Gastroesophageal sphincter (tissue), 4 donors: ENCODE measurements at regions not wholly inside any gene's neighbourhood (a gene's known extent, or its start where the extent isn't known, plus 50 kb on each side); places are given as distances from the start of the nearest gene placed in this dataset.

ENCODE experiments used
- ATAC-seq: fragments of 150-250 bp; one replicate; pipeline ENCODE4 v1.9.1; 2016; ENCODE audit warnings: mild to moderate bottlenecking, moderate library complexity
- H3K27ac ChIP-seq, 4 donors: fragments of 200-600 bp; sonication (generic) in 3 of 4; 1 replicate in 3 of 4; 2 replicates in 1 of 4; pipeline ENCODE4 v1.5.1; 2016 to 2019
- H3K27me3 ChIP-seq: fragments of 200-600 bp; sonication (generic); one replicate; pipeline ENCODE4 v1.5.1; 2019
- H3K36me3 ChIP-seq, 2 donors: fragments of 200-600 bp; sonication (generic); one replicate each; pipeline ENCODE4 v1.5.1; 2019; ENCODE audit warnings: control low read depth in 1 of 2
- H3K4me1 ChIP-seq, 3 donors: fragments of 200-600 bp; sonication (generic); 1 replicate in 2 of 3; 2 replicates in 1 of 3; pipeline ENCODE4 v1.5.1; 2016 to 2019; ENCODE audit warnings: control low read depth in 2 of 3
- H3K4me3 ChIP-seq, 2 donors: fragments of 200-600 bp; sonication (generic); one replicate each; pipeline ENCODE4 v1.5.1; 2019; ENCODE audit warnings: mild to moderate bottlenecking in 1 of 2, moderate library complexity in 1 of 2
- H3K9me3 ChIP-seq, 3 donors: fragments of 200-600 bp; sonication (generic); one replicate each; pipeline ENCODE4 v1.5.1; 2017 to 2019; ENCODE audit warnings: control low read depth in 2 of 3
- EP300 ChIP-seq: sonication (generic); formaldehyde crosslinking; IDR thresholded peaks from one replicate; pipeline ENCODE4 v1.6.1; 2017; ENCODE audit warnings: antibody characterized with exemption, mild to moderate bottlenecking
- POLR2A ChIP-seq, 2 donors: fragments of 450-650 bp; IDR thresholded peaks; one replicate each; pipeline ENCODE4 v1.6.1; 2017; ENCODE audit warnings: antibody characterized with exemption in 2 of 2, mild to moderate bottlenecking in 2 of 2, moderate library complexity in 1 of 2
- POLR2AphosphoS5 ChIP-seq: sonication (generic); formaldehyde crosslinking; IDR thresholded peaks from one replicate; pipeline ENCODE4 v1.6.1; 2017; ENCODE audit warnings: antibody characterized with exemption
- WGBS, 2 donors: methylation state at CpG; one replicate each; pipeline ENCODE4 v1.1.5; 2018; ENCODE audit warnings: low coverage in 1 of 2; 5-methylcytosine and 5-hydroxymethylcytosine counted together
- TF ChIP-seq, protein P1 (sequence below), 4 experiments: fragments of 200-600 bp in 2 of 4; fragments of 450-650 bp in 2 of 4; sonication (generic) in 1 of 4; IDR thresholded peaks; one replicate each; pipeline ENCODE4 v1.5.1; 2017 to 2019; ENCODE audit warnings: antibody characterized with exemption in 4 of 4, mild to moderate bottlenecking in 2 of 4, moderate library complexity in 2 of 4

DNA sequence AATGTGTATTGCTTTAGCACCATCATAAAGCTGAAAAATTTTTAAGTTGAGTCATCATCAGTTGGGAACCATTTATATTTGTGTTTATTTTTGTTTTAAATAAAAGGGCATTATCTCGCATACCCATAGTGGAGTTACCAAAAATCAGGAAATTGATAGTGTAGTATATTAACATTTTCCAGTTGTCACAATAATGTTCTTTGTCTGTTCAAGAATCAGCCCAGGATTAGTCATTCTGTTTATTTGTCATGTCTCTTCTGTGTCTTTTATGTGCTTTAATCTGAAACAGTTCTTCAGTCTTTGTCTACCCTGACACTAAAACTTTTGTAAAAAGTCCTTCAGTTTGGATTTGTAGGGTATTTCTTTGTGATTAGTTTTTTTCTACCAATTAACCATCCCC, 827.8 kb upstream of the ZWINT start:
- whole genome bisulfite sequencing, 2 donors: 43 to 88% methylated on average over 1 of the region's 1 CpG
- H3K36me3 ChIP-seq: no peaks in the 10 kb centered on the region
- H3K9me3 ChIP-seq: no peaks in the 10 kb centered on the region
- ATAC-seq: no peak
- TF ChIP-seq, protein P1, sequence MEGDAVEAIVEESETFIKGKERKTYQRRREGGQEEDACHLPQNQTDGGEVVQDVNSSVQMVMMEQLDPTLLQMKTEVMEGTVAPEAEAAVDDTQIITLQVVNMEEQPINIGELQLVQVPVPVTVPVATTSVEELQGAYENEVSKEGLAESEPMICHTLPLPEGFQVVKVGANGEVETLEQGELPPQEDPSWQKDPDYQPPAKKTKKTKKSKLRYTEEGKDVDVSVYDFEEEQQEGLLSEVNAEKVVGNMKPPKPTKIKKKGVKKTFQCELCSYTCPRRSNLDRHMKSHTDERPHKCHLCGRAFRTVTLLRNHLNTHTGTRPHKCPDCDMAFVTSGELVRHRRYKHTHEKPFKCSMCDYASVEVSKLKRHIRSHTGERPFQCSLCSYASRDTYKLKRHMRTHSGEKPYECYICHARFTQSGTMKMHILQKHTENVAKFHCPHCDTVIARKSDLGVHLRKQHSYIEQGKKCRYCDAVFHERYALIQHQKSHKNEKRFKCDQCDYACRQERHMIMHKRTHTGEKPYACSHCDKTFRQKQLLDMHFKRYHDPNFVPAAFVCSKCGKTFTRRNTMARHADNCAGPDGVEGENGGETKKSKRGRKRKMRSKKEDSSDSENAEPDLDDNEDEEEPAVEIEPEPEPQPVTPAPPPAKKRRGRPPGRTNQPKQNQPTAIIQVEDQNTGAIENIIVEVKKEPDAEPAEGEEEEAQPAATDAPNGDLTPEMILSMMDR (IDR thresholded peaks at IDR 0.05): no peak
- no peak for TF ChIP-seq EP300
- TF ChIP-seq POLR2AphosphoS5: no peak
- TF ChIP-seq POLR2A (IDR thresholded peaks at IDR 0.05): no peak
- H3K4me1 ChIP-seq: no peaks in the 10 kb centered on the region
- H3K27me3 ChIP-seq: no peaks in the 10 kb centered on the region
- no peak overlapping the region for H3K27ac ChIP-seq
- no peak overlapping the region for H3K4me3 ChIP-seq

DNA sequence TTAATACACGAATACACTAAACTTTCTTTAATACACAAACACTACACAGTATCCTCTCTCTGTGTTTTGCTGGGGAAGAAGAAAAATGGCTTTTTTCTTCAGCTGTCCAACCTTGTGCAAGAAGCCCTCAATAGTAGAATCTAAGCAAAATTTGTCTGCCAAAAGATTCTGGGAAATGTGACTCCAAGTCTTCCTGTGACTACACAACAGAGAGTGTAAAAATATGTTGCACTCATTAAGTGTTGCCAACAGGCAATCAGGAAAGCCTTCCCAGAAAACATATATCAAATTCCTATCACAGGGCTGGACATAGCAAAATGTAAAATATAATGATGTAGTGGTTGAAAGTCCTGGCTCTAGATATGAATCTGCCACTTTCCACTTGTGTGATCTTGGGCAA, 825.1 kb upstream of the ZWINT start:
- TF ChIP-seq POLR2A (IDR thresholded peaks at IDR 0.05): no peak
- no peak for TF ChIP-seq POLR2AphosphoS5
- TF ChIP-seq, protein P1 (IDR thresholded peaks at IDR 0.05): no peak
- TF ChIP-seq EP300: no peak
- Histone ChIP-seq H3K4me1 (no peaks in the 10 kb centered on the region), H3K36me3 (no peaks in the 10 kb centered on the region), H3K9me3 (no peaks in the 10 kb centered on the region), H3K27me3 (no peaks in the 10 kb centered on the region), H3K27ac (no peak overlapping the region), H3K4me3 (no peak overlapping the region)
- 31 to 40% methylated on average over 1 of the region's 1 CpG for WGBS, 2 donors
- ATAC-seq: no peak

- Histone ChIP-seq H3K4me1 (no peaks in the 10 kb centered on the region), H3K4me3 (no peak overlapping the region), H3K27ac (no peak overlapping the region), H3K27me3 (no peaks in the 10 kb centered on the region), H3K36me3 (no peaks in the 10 kb centered on the region), H3K9me3 (no peaks in the 10 kb centered on the region)
- no peak for ATAC-seq
- WGBS, 2 donors: 0% methylated on average over 1 of the region's 1 CpG
- TF ChIP-seq, protein P1 (IDR thresholded peaks at IDR 0.05): no peak
- TF ChIP-seq EP300 (no peak), POLR2AphosphoS5 (no peak), POLR2A (IDR thresholded peaks at IDR 0.05) (no peak)
Measured at GRCh38 chr10:57169597-57169996, 808.5 kb upstream of the ZWINT start.

- Histone ChIP-seq H3K27me3 (no peaks in the 10 kb centered on the region), H3K27ac (no peak overlapping the region), H3K4me3 (no peak overlapping the region), H3K4me1 (no peaks in the 10 kb centered on the region), H3K36me3 (no peaks in the 10 kb centered on the region), H3K9me3 (no peaks in the 10 kb centered on the region)
- no peak for TF ChIP-seq POLR2AphosphoS5
- no peak for TF ChIP-seq EP300
- no peak for TF ChIP-seq POLR2A (IDR thresholded peaks at IDR 0.05)
- TF ChIP-seq, protein P1 (IDR thresholded peaks at IDR 0.05): no peak
- 31 to 39% methylated on average over 4 of the region's 4 CpGs for WGBS, 2 donors
- ATAC-seq: no peak
Measured at GRCh38 chr10:57168611-57169240, 807.7 kb upstream of the ZWINT start.

DNA sequence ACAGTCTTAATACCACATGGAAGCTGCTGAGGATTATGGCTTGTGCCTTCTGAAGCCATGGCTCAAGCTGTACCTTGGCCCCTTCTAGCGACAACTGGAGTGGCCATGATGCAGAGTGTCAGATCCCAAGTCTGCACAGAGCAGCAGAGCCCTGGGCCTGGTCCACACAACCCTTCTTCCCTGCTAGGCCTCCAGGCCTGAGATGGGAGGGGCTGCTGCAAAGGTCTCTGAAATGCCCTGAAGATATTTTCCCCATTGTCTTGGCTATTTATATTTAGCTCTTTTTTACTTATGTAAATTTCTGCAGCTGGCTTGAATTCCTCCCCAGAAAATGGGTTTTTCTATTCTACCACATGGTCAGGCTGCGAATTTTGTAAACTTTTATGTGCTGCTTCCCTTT, 804.6 kb upstream of the ZWINT start:
- no peak for TF ChIP-seq POLR2A (IDR thresholded peaks at IDR 0.05)
- TF ChIP-seq POLR2AphosphoS5: no peak
- ATAC-seq: no peak
- 69 to 78% methylated on average over 1 of the region's 2 CpGs for WGBS, 2 donors
- H3K27ac ChIP-seq: no peak overlapping the region
- H3K9me3 ChIP-seq: no peaks in the 10 kb centered on the region
- H3K27me3 ChIP-seq: no peaks in the 10 kb centered on the region
- H3K36me3 ChIP-seq: no peaks in the 10 kb centered on the region
- H3K4me1 ChIP-seq: no peaks in the 10 kb centered on the region
- no peak overlapping the region for H3K4me3 ChIP-seq
